PC-9 (cell line): ENCODE measurements at regions not wholly inside any gene's neighbourhood (a gene's known extent, or its start where the extent isn't known, plus 50 kb on each side); places are given as distances from the start of the nearest gene placed in this dataset.

Experiments used
- BruUV-seq: library from RNA; stranded (reverse); fragments of 400-500 nt; replicated peaks from 2 replicates; lab custom pipeline; 2021; lab: Mats Ljungman, UMichigan
- CTCF ChIA-PET: fragments of 300-600 bp; sonication (Branson Sonifier 250); formaldehyde crosslinking; loops from one replicate; lab custom pipeline; 2022; ENCODE audit warnings: antibody characterized with exemption; lab: Charles Lee
- POLR2A ChIA-PET: fragments of 300-600 bp; sonication (Branson Sonifier 250); formaldehyde crosslinking; loops from one replicate; lab custom pipeline; 2022; ENCODE audit warnings: antibody characterized with exemption; ENCODE audit not compliant: unreplicated experiment; lab: Charles Lee
- DNase-seq, 2 experiments: peaks; one replicate each; pipeline versions ENCODE4 v3.0.0 to v3.0.0-alpha.2; 2015 to 2022; ENCODE audit warnings: mixed read lengths in 1 of 2
- H2AFZ ChIP-seq: fragments of 200-600 bp; sonication (generic); 2 replicates; pipeline ENCODE4 v1.8.1; 2017; ENCODE audit warnings: antibody characterized with exemption
- H3F3A ChIP-seq: fragments of 200-600 bp; sonication (generic); 2 replicates; pipeline ENCODE4 v1.8.1; 2017; ENCODE audit warnings: antibody characterized with exemption, mild to moderate bottlenecking, low read depth; ENCODE audit not compliant: insufficient read depth
- H3K27ac ChIP-seq: fragments of 200-600 bp; sonication (generic); 2 replicates; pipeline ENCODE4 v1.6.1; 2016; ENCODE audit warnings: mixed run types
- H3K27me3 ChIP-seq: fragments of 200-600 bp; sonication (generic); 2 replicates; pipeline ENCODE4 v1.6.1; 2016; ENCODE audit warnings: low read depth, mixed run types; ENCODE audit not compliant: insufficient read depth
- H3K36me3 ChIP-seq: fragments of 200-600 bp; sonication (generic); 2 replicates; pipeline ENCODE4 v1.6.1; 2016; ENCODE audit warnings: low read depth, mixed run types
- H3K4me1 ChIP-seq: fragments of 200-600 bp; sonication (generic); replicated peaks from 2 replicates; pipeline ENCODE4 v1.6.1; 2016; ENCODE audit warnings: mixed run types; ENCODE audit not compliant: insufficient read depth
- H3K4me2 ChIP-seq: fragments of 200-600 bp; sonication (generic); 2 replicates; pipeline ENCODE4 v1.6.1; 2017; ENCODE audit warnings: mixed run types
- H3K4me3 ChIP-seq: fragments of 200-600 bp; sonication (generic); 2 replicates; pipeline ENCODE4 v1.6.1; 2016; ENCODE audit warnings: mixed run types
- H3K79me2 ChIP-seq: fragments of 200-600 bp; sonication (generic); 2 replicates; pipeline ENCODE4 v1.6.1; 2017; ENCODE audit warnings: low read depth, mixed run types
- H3K9me2 ChIP-seq: fragments of 200-600 bp; sonication (generic); 2 replicates; pipeline ENCODE4 v1.8.1; 2017; ENCODE audit warnings: mild to moderate bottlenecking; ENCODE audit not compliant: insufficient read depth
- H3K9me3 ChIP-seq: fragments of 200-600 bp; sonication (generic); 2 replicates; pipeline ENCODE4 v1.8.1; 2016; ENCODE audit warnings: low read depth; ENCODE audit not compliant: insufficient read depth
- H4K20me1 ChIP-seq: fragments of 200-600 bp; sonication (generic); 2 replicates; pipeline ENCODE4 v1.8.1; 2017; ENCODE audit not compliant: insufficient read depth
- CTCF ChIP-seq: fragments of 200-600 bp; sonication (generic); conservative IDR thresholded peaks from 2 replicates; pipeline ENCODE4 v1.6.1; 2017; ENCODE audit warnings: mixed run types, antibody characterized with exemption, mild to moderate bottlenecking, moderate library complexity
- EZH2 ChIP-seq: fragments of 200-600 bp; sonication (generic); IDR thresholded peaks from 2 replicates; pipeline ENCODE4 v1.8.0; 2017; ENCODE audit warnings: antibody characterized with exemption, low read depth
- intact Hi-C: fragments of 100-400 bp; cut with micrococcal nuclease; formaldehyde crosslinking; loops from one replicate; pipeline ENCODE4 v1.10.0; 2022; ENCODE audit not compliant: unreplicated experiment

- no peak for DNase-seq
- Histone ChIP-seq H3K79me2 (no peaks in the 10 kb centered on the region), H3K9me2 (no peaks in the 10 kb centered on the region), H3K27ac (peak overlapping the region; percentile 100), H3K36me3 (no peaks in the 10 kb centered on the region), H3K4me3 (peak overlapping the region; percentile 54; the same call in 1 of the 2 replicates), H3K4me1 (peaks cover 73% of the 10 kb centered on the region), H3K27me3 (no peaks in the 10 kb centered on the region), H3K9me3 (peaks cover 7% of the 10 kb centered on the region; the same call in 1 of the 2 replicates), H3F3A (peaks cover 45% of the 10 kb centered on the region), H4K20me1 (no peaks in the 10 kb centered on the region), H3K4me2 (peak overlapping the region; percentile 98), H2AFZ (peak overlapping the region; percentile 70)
- intact Hi-C loops = loop anchor here (2.0 to 5.0 kb wide), 4 partner anchors 27 to 237 kb away; partner anchors contain the start of gene IKZF2
- ChIA-PET CTCF (no interaction called here), POLR2A (no interaction called here)
- BruUV-seq = no TSS peak
- TF ChIP-seq EZH2 = no peak
These were observed 237.6 kb downstream of the IKZF2 start for GRCh38 chr2:212913640-212914306.

GRCh38 chr2:212912445-212913103, 238.8 kb downstream of the IKZF2 start:
- Histone ChIP-seq H3F3A (peaks cover 41% of the 10 kb centered on the region), H2AFZ (peak overlapping the region; percentile 70), H3K27ac (peak overlapping the region; percentile 100), H3K4me3 (peak overlapping the region; percentile 54; the same call in 1 of the 2 replicates), H3K4me2 (peak overlapping the region; percentile 98), H3K27me3 (no peaks in the 10 kb centered on the region), H3K9me3 (peaks cover 7% of the 10 kb centered on the region; the same call in 1 of the 2 replicates), H3K79me2 (no peaks in the 10 kb centered on the region), H3K9me2 (no peaks in the 10 kb centered on the region), H3K36me3 (peaks cover 7% of the 10 kb centered on the region; the same call in 1 of the 2 replicates), H4K20me1 (no peaks in the 10 kb centered on the region), H3K4me1 (peaks cover 76% of the 10 kb centered on the region)
- no peak for TF ChIP-seq EZH2
- no peak for TF ChIP-seq CTCF
- no TSS peak for BruUV-seq
- DNase-seq = peak; percentile 69 to 94
- POLR2A ChIA-PET = interaction anchor here (0.7 kb wide), 1 partner anchor 44 kb away, joined by 8 read pairs; no protein-coding TSS in a partner anchor
- intact Hi-C loops = loop anchor here (1.0 to 5.0 kb wide), 5 partner anchors 28 to 238 kb away; partner anchors contain the start of gene IKZF2
- CTCF ChIA-PET = no interaction called here

GRCh38 chr2:212911011-212911410, 240.4 kb downstream of the IKZF2 start:
- Histone ChIP-seq H3F3A (peaks cover 55% of the 10 kb centered on the region), H3K4me1 (peaks cover 91% of the 10 kb centered on the region), H2AFZ (no peak overlapping the region; the same call in 1 of the 2 replicates), H3K36me3 (peaks cover 7% of the 10 kb centered on the region; the same call in 1 of the 2 replicates), H3K27me3 (no peaks in the 10 kb centered on the region), H3K9me3 (peaks cover 7% of the 10 kb centered on the region; the same call in 1 of the 2 replicates), H3K79me2 (no peaks in the 10 kb centered on the region), H3K9me2 (no peaks in the 10 kb centered on the region), H3K27ac (peak overlapping the region; percentile 100), H4K20me1 (no peaks in the 10 kb centered on the region), H3K4me3 (no peak overlapping the region), H3K4me2 (peak overlapping the region; percentile 98)
- DNase-seq = no peak
- TF ChIP-seq CTCF (no peak), EZH2 (no peak)
- ChIA-PET CTCF (no interaction called here), POLR2A (interaction anchor here (0.7 kb wide), 1 partner anchor 88 kb away, joined by 4 read pairs; no protein-coding TSS in a partner anchor)
- no TSS peak for BruUV-seq
- intact Hi-C loops = loop anchor here (5.0 kb wide), 1 partner anchor 49 kb away; no protein-coding TSS in a partner anchor
